Muscle of leg (tissue), 3 donors: ENCODE measurements at regions not wholly inside any gene's neighbourhood (a gene's known extent, or its start where the extent isn't known, plus 50 kb on each side); places are given as distances from the start of the nearest gene placed in this dataset.

Experiments
- DNase-seq: peaks from one replicate; pipeline ENCODE4 v3.0.0; 2013
- H3K27ac ChIP-seq: one replicate; pipeline ENCODE4 v1.5.1; 2013; ENCODE audit warnings: mild to moderate bottlenecking, low read length, control low read depth
- H3K27me3 ChIP-seq: one replicate; pipeline ENCODE4 v1.6.1; 2013; ENCODE audit warnings: low read length; ENCODE audit not compliant: control insufficient read depth, insufficient read depth
- H3K36me3 ChIP-seq: one replicate; pipeline ENCODE4 v1.6.1; 2013; ENCODE audit warnings: low read length; ENCODE audit not compliant: control insufficient read depth, insufficient read depth
- H3K4me1 ChIP-seq: one replicate; pipeline ENCODE4 v1.6.1; 2013; ENCODE audit warnings: low read length; ENCODE audit not compliant: control insufficient read depth, insufficient read depth
- H3K4me3 ChIP-seq: one replicate; pipeline ENCODE4 v1.5.1; 2013; ENCODE audit warnings: low read length, control low read depth
- H3K9me3 ChIP-seq: replicated peaks from 2 replicates; pipeline ENCODE4 v1.6.1; 2013; ENCODE audit warnings: low read depth, low read length; ENCODE audit not compliant: control insufficient read depth
- WGBS: methylation state at CpG from one replicate; pipeline ENCODE4 v1.1.5; 2013; ENCODE audit warnings: missing lambda C conversion rate; ENCODE audit not compliant: insufficient coverage; 5-methylcytosine and 5-hydroxymethylcytosine counted together

- Histone ChIP-seq H3K27me3 (no peaks in the 10 kb centered on the region), H3K27ac (no peak overlapping the region), H3K9me3 (no peaks in the 10 kb centered on the region), H3K4me1 (no peaks in the 10 kb centered on the region), H3K4me3 (no peak overlapping the region), H3K36me3 (no peaks in the 10 kb centered on the region)
- no peak for DNase-seq
- no CpG with 5 or more reads among the region's 2 CpGs for WGBS
Observed at GRCh38 chr13:83953916-83954315, 71.6 kb upstream of the SLITRK1 start.

GRCh38 chr13:83950293-83950692 lies 68.0 kb upstream of the SLITRK1 start:
- no peaks in the 10 kb centered on the region for H3K36me3 ChIP-seq
- no peaks in the 10 kb centered on the region for H3K9me3 ChIP-seq
- no CpG with 5 or more reads among the region's 1 CpG for WGBS
- no peak overlapping the region for H3K27ac ChIP-seq
- no peaks in the 10 kb centered on the region for H3K27me3 ChIP-seq
- DNase-seq: no peak
- H3K4me3 ChIP-seq: no peak overlapping the region
- H3K4me1 ChIP-seq: no peaks in the 10 kb centered on the region

GRCh38 chr13:83943530-83944279 lies 61.4 kb upstream of the SLITRK1 start:
- H3K36me3 ChIP-seq: no peaks in the 10 kb centered on the region
- H3K27me3 ChIP-seq: no peaks in the 10 kb centered on the region
- H3K27ac ChIP-seq: no peak overlapping the region
- no peaks in the 10 kb centered on the region for H3K9me3 ChIP-seq
- no peak for DNase-seq
- no peak overlapping the region for H3K4me3 ChIP-seq
- no CpG with 5 or more reads among the region's 6 CpGs for WGBS
- H3K4me1 ChIP-seq: no peaks in the 10 kb centered on the region

GRCh38 chr13:83941701-83942335 lies 59.5 kb upstream of the SLITRK1 start:
- WGBS: 100% methylated on average over 1 of the region's 4 CpGs
- H3K36me3 ChIP-seq: no peaks in the 10 kb centered on the region
- H3K4me1 ChIP-seq: no peaks in the 10 kb centered on the region
- no peaks in the 10 kb centered on the region for H3K9me3 ChIP-seq
- no peaks in the 10 kb centered on the region for H3K27me3 ChIP-seq
- H3K4me3 ChIP-seq: no peak overlapping the region
- DNase-seq: no peak
- H3K27ac ChIP-seq: no peak overlapping the region

- no peak overlapping the region for H3K27ac ChIP-seq
- DNase-seq: no peak
- WGBS: no CpG with 5 or more reads among the region's 1 CpG
- H3K27me3 ChIP-seq: no peaks in the 10 kb centered on the region
- H3K9me3 ChIP-seq: no peaks in the 10 kb centered on the region
- H3K4me1 ChIP-seq: no peaks in the 10 kb centered on the region
- no peaks in the 10 kb centered on the region for H3K36me3 ChIP-seq
- no peak overlapping the region for H3K4me3 ChIP-seq
Observed at GRCh38 chr13:83940742-83941141, 58.5 kb upstream of the SLITRK1 start.

GRCh38 chr13:83937579-83937978 lies 55.3 kb upstream of the SLITRK1 start:
- WGBS: no CpG with 5 or more reads among the region's 1 CpG
- Histone ChIP-seq H3K4me3 (no peak overlapping the region), H3K27me3 (no peaks in the 10 kb centered on the region), H3K27ac (no peak overlapping the region), H3K4me1 (no peaks in the 10 kb centered on the region), H3K36me3 (no peaks in the 10 kb centered on the region), H3K9me3 (no peaks in the 10 kb centered on the region)
- no peak for DNase-seq

- Histone ChIP-seq H3K4me3 (no peak overlapping the region), H3K9me3 (no peaks in the 10 kb centered on the region), H3K27ac (no peak overlapping the region), H3K36me3 (no peaks in the 10 kb centered on the region), H3K27me3 (no peaks in the 10 kb centered on the region), H3K4me1 (no peaks in the 10 kb centered on the region)
- WGBS: 80% methylated on average over 3 of the region's 6 CpGs
- no peak for DNase-seq
Observed at GRCh38 chr13:83935566-83935965, 53.3 kb upstream of the SLITRK1 start.
